Heart left ventricle (tissue), 16 donors: ENCODE measurements at regions not wholly inside any gene's neighbourhood (a gene's known extent, or its start where the extent isn't known, plus 50 kb on each side); places are given as distances from the start of the nearest gene placed in this dataset.

Experiments
- ATAC-seq, 4 donors: fragments of 200-7000 bp; cut with Tn5 transposase; one replicate each; pipeline ENCODE4 v1.9.1; 2020 to 2022; ENCODE audit warnings: moderate library complexity in 4 of 4, mild to moderate bottlenecking in 3 of 4, moderate number of reproducible peaks in 1 of 4
- DNase-seq, 5 donors: peaks; one replicate each; pipeline ENCODE4 v3.0.0-alpha.2; 2020
- H3K27ac ChIP-seq, 12 donors: fragments of 200-600 bp; sonication (generic) in 4 of 12; one replicate each; pipeline versions ENCODE4 v1.5.0 to v1.8.0; 2016 to 2022; ENCODE audit warnings: mild to moderate bottlenecking in 2 of 12
- H3K27me3 ChIP-seq, 9 donors: fragments of 200-600 bp; sonication (generic) in 2 of 9; one replicate each; pipeline versions ENCODE4 v1.5.1 to v1.8.0; 2016 to 2022; ENCODE audit warnings: mild to moderate bottlenecking in 3 of 9
- H3K36me3 ChIP-seq, 9 donors: fragments of 200-600 bp; sonication (generic) in 2 of 9; one replicate each; pipeline versions ENCODE4 v1.5.0 to v1.8.0; 2018 to 2022; ENCODE audit warnings: mild to moderate bottlenecking in 2 of 9
- H3K4me1 ChIP-seq, 12 donors: fragments of 200-600 bp; sonication (generic) in 4 of 12; one replicate each; pipeline versions ENCODE4 v1.5.0 to v1.8.0; 2016 to 2022; ENCODE audit warnings: mild to moderate bottlenecking in 3 of 12
- H3K4me3 ChIP-seq, 12 donors: fragments of 200-600 bp; sonication (generic) in 4 of 12; one replicate each; pipeline versions ENCODE4 v1.5.0 to v1.8.0; 2017 to 2022; ENCODE audit warnings: mild to moderate bottlenecking in 9 of 12, moderate library complexity in 4 of 12
- H3K9me3 ChIP-seq, 12 donors: fragments of 200-600 bp; sonication (generic) in 4 of 12; one replicate each; pipeline versions ENCODE4 v1.5.0 to v1.8.0; 2016 to 2022; ENCODE audit warnings: mild to moderate bottlenecking in 1 of 12
- POLR2A ChIP-seq, 2 donors: fragments of 450-650 bp; IDR thresholded peaks; one replicate each; pipeline ENCODE4 v1.6.1; 2017; ENCODE audit warnings: antibody characterized with exemption in 2 of 2, mild to moderate bottlenecking in 2 of 2, moderate library complexity in 2 of 2
- WGBS, 4 donors: extraction: QIAGEN DNeasy Blood & Tissue Kit in 2 of 4; methylation state at CpG; one replicate each; pipeline versions ENCODE4 v1.1.5 to v1.1.7; 2013 to 2018; 5-methylcytosine and 5-hydroxymethylcytosine counted together
- intact Hi-C, 10 donors: fragments of 100-400 bp; cut with DNase I; formaldehyde crosslinking; loops; one replicate each; pipeline versions ENCODE4 v1.11.1 to v1.14.2; 2022
- TF ChIP-seq, protein P1 (sequence below), 12 donors: fragments of 200-600 bp; sonication (generic) in 4 of 12; IDR thresholded peaks; one replicate each; pipeline versions ENCODE4 v1.5.0 to v1.8.0; 2018 to 2022; ENCODE audit warnings: antibody characterized with exemption in 12 of 12, mild to moderate bottlenecking in 5 of 12
- donor health status: ischemic (EF 13 %, LVEDD 7.1; RV severe dilation, severe dysfunction).
- donor health status: healthy with polysubstance abuse.
- donor health status: DM: no; HTN: yes; CAD: no.
- donor health status: DM: no; HTN: no; CAD: no.
- donor health status: ischemic (EF 25% LVEDD 6.9; RV normal size, moderate dysfunction).
- donor health status: ischemic (EF 25% LVEDD 5.7; RV mildly dilated, moderate dysfunction).
- donor health status: healthy.
- donor health status: DM: yes; HTN: yes; CAD: no.
- donor health status: ischemic (EF 35%, LVEDD 5.7; RV mildly dilated, moderate dysfunction).
- donor health status: nonischemic (EF 11% LVEDD 7.7; RV severe dilation, severe dysfunction).
- donor health status: DM: yes; HTN: yes; CAD: no.
- donor health status: PGD.
- donor health status: ischemic (EF 29% LVEDD 5.4; RV normal size, mild dysfunction).
- donor health status: nonischemic (EF 23%, LVEDD 6.1; RV moderate dilation, normal function).

GRCh38 chr2:193566886-193567285 lies 1372.2 kb upstream of the TMEFF2 start:
- Histone ChIP-seq H3K9me3 (peaks cover 0 to 4% (median 0%) of the 10 kb centered on the region in 12 donors), H3K36me3 (no peaks in the 10 kb centered on the region), H3K27me3 (no peaks in the 10 kb centered on the region), H3K27ac (no peak overlapping the region), H3K4me3 (no peak overlapping the region), H3K4me1 (no peaks in the 10 kb centered on the region)
- intact Hi-C loops = no loop called here
- DNase-seq (no peak), ATAC-seq (no peak)
- 77 to 85% (median 79%) methylated on average over 2 of the region's 2 CpGs for WGBS, 4 donors
- TF ChIP-seq, protein P1, sequence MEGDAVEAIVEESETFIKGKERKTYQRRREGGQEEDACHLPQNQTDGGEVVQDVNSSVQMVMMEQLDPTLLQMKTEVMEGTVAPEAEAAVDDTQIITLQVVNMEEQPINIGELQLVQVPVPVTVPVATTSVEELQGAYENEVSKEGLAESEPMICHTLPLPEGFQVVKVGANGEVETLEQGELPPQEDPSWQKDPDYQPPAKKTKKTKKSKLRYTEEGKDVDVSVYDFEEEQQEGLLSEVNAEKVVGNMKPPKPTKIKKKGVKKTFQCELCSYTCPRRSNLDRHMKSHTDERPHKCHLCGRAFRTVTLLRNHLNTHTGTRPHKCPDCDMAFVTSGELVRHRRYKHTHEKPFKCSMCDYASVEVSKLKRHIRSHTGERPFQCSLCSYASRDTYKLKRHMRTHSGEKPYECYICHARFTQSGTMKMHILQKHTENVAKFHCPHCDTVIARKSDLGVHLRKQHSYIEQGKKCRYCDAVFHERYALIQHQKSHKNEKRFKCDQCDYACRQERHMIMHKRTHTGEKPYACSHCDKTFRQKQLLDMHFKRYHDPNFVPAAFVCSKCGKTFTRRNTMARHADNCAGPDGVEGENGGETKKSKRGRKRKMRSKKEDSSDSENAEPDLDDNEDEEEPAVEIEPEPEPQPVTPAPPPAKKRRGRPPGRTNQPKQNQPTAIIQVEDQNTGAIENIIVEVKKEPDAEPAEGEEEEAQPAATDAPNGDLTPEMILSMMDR (IDR thresholded peaks at IDR 0.05) = no peak
- no peak for TF ChIP-seq POLR2A (IDR thresholded peaks at IDR 0.05)

DNA sequence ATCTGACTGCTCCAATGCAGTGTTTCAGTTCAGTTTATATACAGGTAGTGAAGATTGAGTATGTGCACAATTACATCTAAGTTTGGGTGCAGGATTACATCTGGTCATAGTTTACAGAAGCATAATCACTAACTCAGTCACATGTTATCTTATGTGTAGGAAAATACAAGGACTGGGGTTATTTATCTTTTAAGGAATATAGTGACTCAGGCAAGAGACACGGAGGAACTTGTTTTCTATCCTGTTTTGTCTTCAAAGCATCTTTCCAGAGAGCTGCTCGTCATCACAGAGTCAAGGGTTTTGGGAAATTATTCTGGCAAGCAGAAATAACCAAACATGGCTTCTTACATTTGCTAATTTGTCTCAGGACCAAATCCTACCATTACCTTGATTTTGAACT lies 1371.5 kb upstream of the TMEFF2 start:
- TF ChIP-seq, protein P1 (IDR thresholded peaks at IDR 0.05) = no peak
- no peak for TF ChIP-seq POLR2A (IDR thresholded peaks at IDR 0.05)
- H3K27me3 ChIP-seq = no peaks in the 10 kb centered on the region
- no peak overlapping the region for H3K4me3 ChIP-seq
- no peak overlapping the region for H3K27ac ChIP-seq
- H3K4me1 ChIP-seq = no peaks in the 10 kb centered on the region
- peaks cover 0 to 4% (median 0%) of the 10 kb centered on the region in 12 donors for H3K9me3 ChIP-seq
- intact Hi-C loops = no loop called here
- WGBS, 4 donors = 51 to 54% (median 52%) methylated on average over 2 of the region's 2 CpGs
- ATAC-seq (no peak), DNase-seq (no peak)
- no peaks in the 10 kb centered on the region for H3K36me3 ChIP-seq

- no peak for DNase-seq
- H3K4me3 ChIP-seq = no peak overlapping the region
- no peaks in the 10 kb centered on the region for H3K4me1 ChIP-seq
- H3K9me3 ChIP-seq = no peaks in the 10 kb centered on the region
- H3K27ac ChIP-seq = no peak overlapping the region
- intact Hi-C loops = no loop called here
- TF ChIP-seq, protein P1 (IDR thresholded peaks at IDR 0.05) = no peak
- no peaks in the 10 kb centered on the region for H3K36me3 ChIP-seq
- no peak for ATAC-seq
- no peaks in the 10 kb centered on the region for H3K27me3 ChIP-seq
Observed at GRCh38 chr2:193562031-193562430, 1367.3 kb upstream of the TMEFF2 start.

- TF ChIP-seq, protein P1 (IDR thresholded peaks at IDR 0.05) = no peak
- TF ChIP-seq POLR2A (IDR thresholded peaks at IDR 0.05) = no peak
- H3K27ac ChIP-seq = no peak overlapping the region
- H3K36me3 ChIP-seq = no peaks in the 10 kb centered on the region
- H3K4me1 ChIP-seq = no peaks in the 10 kb centered on the region
- no peak overlapping the region for H3K4me3 ChIP-seq
- intact Hi-C loops = no loop called here
- WGBS, 4 donors = 70 to 80% (median 75%) methylated on average over 3 of the region's 3 CpGs
- no peak for DNase-seq
- H3K9me3 ChIP-seq = no peaks in the 10 kb centered on the region
- no peak for ATAC-seq
- H3K27me3 ChIP-seq = no peaks in the 10 kb centered on the region
Observed at GRCh38 chr2:193561054-193561453, 1366.3 kb upstream of the TMEFF2 start.
